NT2/D1 (cell line): ENCODE measurements at regions not wholly inside any gene's neighbourhood (a gene's known extent, or its start where the extent isn't known, plus 50 kb on each side); places are given as distances from the start of the nearest gene placed in this dataset.

Source experiments
- YY1 ChIP-seq: IDR thresholded peaks from 2 replicates; pipeline ENCODE4 v1.6.1; 2011; ENCODE audit not compliant: insufficient read length, insufficient read depth
- ZNF274 ChIP-seq: IDR thresholded peaks from 2 replicates; pipeline ENCODE4 v1.6.1; 2011; ENCODE audit warnings: mild to moderate bottlenecking, low read depth, low read length

- no peak for TF ChIP-seq YY1
- TF ChIP-seq ZNF274: no peak
Observed at GRCh38 chr2:37561615-37562569, 109.5 kb downstream of the CDC42EP3 start.
